ENCODE measurements at regions not wholly inside any gene's neighbourhood (a gene's known extent, or its start where the extent isn't known, plus 50 kb on each side); places are given as distances from the start of the nearest gene placed in this dataset.

- Histone ChIP-seq H3K27ac (no peak overlapping the region), H3K4me3 (no peak overlapping the region), H3K9me3 (no peaks in the 10 kb centered on the region), H3K36me3 (no peaks in the 10 kb centered on the region), H3K4me1 (no peaks in the 10 kb centered on the region), H3K27me3 (no peaks in the 10 kb centered on the region)
- DNase-seq (no peak), ATAC-seq (ENCODE audit: low FRiP score in 2 of 2) (no peak)
- no peak for TF ChIP-seq EP300 (IDR thresholded peaks at IDR 0.05)
- TF ChIP-seq POLR2AphosphoS5 (IDR thresholded peaks at IDR 0.05): no peak
- no peak for TF ChIP-seq CTCF (IDR thresholded peaks at IDR 0.05)
- no peak for TF ChIP-seq POLR2A (IDR thresholded peaks at IDR 0.05)
- WGBS, 2 donors: 65 to 91% methylated on average over 3 of the region's 3 CpGs
These were observed 82.1 kb upstream of the CCDC196 start for GRCh38 chr14:66404051-66404545.

- WGBS, 2 donors: 77 to 87% methylated on average over 1 of the region's 1 CpG
- DNase-seq: no peak
- ATAC-seq (ENCODE audit: low FRiP score in 2 of 2): no peak
- H3K4me1 ChIP-seq: no peaks in the 10 kb centered on the region
- H3K27ac ChIP-seq: no peak overlapping the region
- no peak for TF ChIP-seq POLR2AphosphoS5 (IDR thresholded peaks at IDR 0.05)
- no peak for TF ChIP-seq POLR2A (IDR thresholded peaks at IDR 0.05)
- TF ChIP-seq EP300 (IDR thresholded peaks at IDR 0.05): no peak
- no peak for TF ChIP-seq CTCF (IDR thresholded peaks at IDR 0.05)
- no peaks in the 10 kb centered on the region for H3K9me3 ChIP-seq
- H3K4me3 ChIP-seq: no peak overlapping the region
- H3K36me3 ChIP-seq: no peaks in the 10 kb centered on the region
- no peaks in the 10 kb centered on the region for H3K27me3 ChIP-seq
These were observed 81.0 kb upstream of the CCDC196 start for GRCh38 chr14:66405158-66405557.

GRCh38 chr14:66413901-66414300, 72.3 kb upstream of the CCDC196 start:
- no peaks in the 10 kb centered on the region for H3K36me3 ChIP-seq
- TF ChIP-seq POLR2A (IDR thresholded peaks at IDR 0.05): no peak
- no peak for TF ChIP-seq EP300 (IDR thresholded peaks at IDR 0.05)
- no peak for TF ChIP-seq POLR2AphosphoS5 (IDR thresholded peaks at IDR 0.05)
- TF ChIP-seq CTCF (IDR thresholded peaks at IDR 0.05): no peak
- no peak overlapping the region for H3K4me3 ChIP-seq
- no peak overlapping the region for H3K27ac ChIP-seq
- no peaks in the 10 kb centered on the region for H3K27me3 ChIP-seq
- DNase-seq (no peak), ATAC-seq (ENCODE audit: low FRiP score in 2 of 2) (no peak)
- no peaks in the 10 kb centered on the region for H3K4me1 ChIP-seq
- H3K9me3 ChIP-seq: no peaks in the 10 kb centered on the region

- Histone ChIP-seq H3K27ac (no peak overlapping the region), H3K36me3 (no peaks in the 10 kb centered on the region), H3K4me3 (no peak overlapping the region), H3K9me3 (no peaks in the 10 kb centered on the region), H3K27me3 (no peaks in the 10 kb centered on the region), H3K4me1 (no peaks in the 10 kb centered on the region)
- DNase-seq: no peak
- no peak for TF ChIP-seq POLR2AphosphoS5 (IDR thresholded peaks at IDR 0.05)
- no peak for TF ChIP-seq CTCF (IDR thresholded peaks at IDR 0.05)
- no peak for TF ChIP-seq POLR2A (IDR thresholded peaks at IDR 0.05)
- TF ChIP-seq EP300 (IDR thresholded peaks at IDR 0.05): no peak
- ATAC-seq (ENCODE audit: low FRiP score in 2 of 2): no peak
- 100% methylated on average over 1 of the region's 1 CpG for WGBS, 2 donors
These were observed 71.7 kb upstream of the CCDC196 start for GRCh38 chr14:66414511-66414910.

GRCh38 chr14:66420251-66421006, 65.7 kb upstream of the CCDC196 start:
- Histone ChIP-seq H3K36me3 (no peaks in the 10 kb centered on the region), H3K27me3 (no peaks in the 10 kb centered on the region), H3K9me3 (no peaks in the 10 kb centered on the region), H3K4me3 (no peak overlapping the region), H3K27ac (no peak overlapping the region), H3K4me1 (no peaks in the 10 kb centered on the region)
- WGBS, 2 donors: 92 to 97% methylated on average over 2 of the region's 2 CpGs
- TF ChIP-seq CTCF (IDR thresholded peaks at IDR 0.05) (no peak), EP300 (IDR thresholded peaks at IDR 0.05) (no peak), POLR2A (IDR thresholded peaks at IDR 0.05) (no peak), POLR2AphosphoS5 (IDR thresholded peaks at IDR 0.05) (no peak)
- no peak for ATAC-seq (ENCODE audit: low FRiP score in 2 of 2)
- DNase-seq: no peak
